ENCODE measurements at regions not wholly inside any gene's neighbourhood (a gene's known extent, or its start where the extent isn't known, plus 50 kb on each side); places are given as distances from the start of the nearest gene placed in this dataset.
A peak's percentile ranks its signal among the peaks of the same experiment; 100 is the strongest.

- H3K4me3 ChIP-seq (ENCODE audit: control insufficient read depth, low read depth, low read length), result no peak overlapping the region
- DNase-seq (ENCODE audit: low read depth), result no peak
- no peak for TF ChIP-seq CTCF (IDR thresholded peaks at IDR 0.05; ENCODE audit: control insufficient read depth, insufficient read depth, low read depth, low read length, missing control alignments)
Observed at GRCh38 chr15:70328679-70329115, 231.0 kb upstream of the TLE3 start.

GRCh38 chr15:70327856-70328678 is 230.3 kb upstream of the TLE3 start:
- TF ChIP-seq CTCF (IDR thresholded peaks at IDR 0.05; ENCODE audit: control insufficient read depth, insufficient read depth, low read depth, low read length, missing control alignments), result no peak
- H3K4me3 ChIP-seq (ENCODE audit: control insufficient read depth, low read depth, low read length), result no peak overlapping the region
- DNase-seq (ENCODE audit: low read depth), result peak; percentile 63

- DNase-seq (ENCODE audit: low read depth), result no peak
- no peak overlapping the region for H3K4me3 ChIP-seq (ENCODE audit: control insufficient read depth, low read depth, low read length)
- no peak for TF ChIP-seq CTCF (IDR thresholded peaks at IDR 0.05; ENCODE audit: control insufficient read depth, insufficient read depth, low read depth, low read length, missing control alignments)
Observed at GRCh38 chr15:70327328-70327855, 229.7 kb upstream of the TLE3 start.

- H3K4me3 ChIP-seq (ENCODE audit: control insufficient read depth, low read depth, low read length), result no peak overlapping the region
- DNase-seq (ENCODE audit: low read depth), result peak; percentile 88
Observed at GRCh38 chr15:70324001-70324974, 226.6 kb upstream of the TLE3 start.

GRCh38 chr15:70323111-70323851 is 225.6 kb upstream of the TLE3 start:
- no peak for DNase-seq (ENCODE audit: low read depth)
- H3K4me3 ChIP-seq (ENCODE audit: control insufficient read depth, low read depth, low read length), result no peak overlapping the region
- TF ChIP-seq CTCF (IDR thresholded peaks at IDR 0.05; ENCODE audit: control insufficient read depth, insufficient read depth, low read depth, low read length, missing control alignments), result no peak

More at GRCh38 chr15:70324001-70324974, 226.6 kb upstream of the TLE3 start:
- TF ChIP-seq CTCF (IDR thresholded peaks at IDR 0.05; ENCODE audit: control insufficient read depth, insufficient read depth, low read depth, low read length, missing control alignments), result no peak

Measured in AG09309 (cell line).